HL-60 (cell line): ENCODE measurements at regions not wholly inside any gene's neighbourhood (a gene's known extent, or its start where the extent isn't known, plus 50 kb on each side); places are given as distances from the start of the nearest gene placed in this dataset.

ENCODE experiments used
- CTCF ChIP-seq: IDR thresholded peaks from one replicate; pipeline ENCODE4 v1.5.1; 2011; ENCODE audit warnings: low read length, control low read depth, inconsistent platforms; ENCODE audit not compliant: insufficient read depth
- REST ChIP-seq: IDR thresholded peaks from 2 replicates; pipeline ENCODE4 v1.6.1; 2012; ENCODE audit warnings: low read depth; ENCODE audit not compliant: insufficient replicate concordance
- SPI1 ChIP-seq: IDR thresholded peaks from 2 replicates; pipeline ENCODE4 v1.6.1; 2012; ENCODE audit warnings: low read depth, mild to moderate bottlenecking, borderline replicate concordance

GRCh38 chr13:70895599-70895998 is 787.3 kb upstream of the KLHL1 start:
- TF ChIP-seq CTCF (no peak), REST (no peak), SPI1 (no peak)
